Hepatocyte (in vitro differentiated cells): ENCODE measurements at regions not wholly inside any gene's neighbourhood (a gene's known extent, or its start where the extent isn't known, plus 50 kb on each side); places are given as distances from the start of the nearest gene placed in this dataset.

Source experiments
- DNase-seq: peaks from one replicate; pipeline ENCODE4 v3.0.0-alpha.2; 2016; ENCODE audit warnings: low spot score
- H2AFZ ChIP-seq: fragments of 200-600 bp; sonication (generic); 2 replicates; pipeline ENCODE4 v1.6.0; 2016; ENCODE audit warnings: antibody characterized with exemption, mild to moderate bottlenecking
- H3K27ac ChIP-seq: fragments of 200-600 bp; sonication (generic); 2 replicates; pipeline ENCODE4 v1.5.1; 2016; ENCODE audit warnings: mild to moderate bottlenecking
- H3K27me3 ChIP-seq: fragments of 200-600 bp; sonication (generic); 2 replicates; pipeline ENCODE4 v1.6.1; 2016
- H3K36me3 ChIP-seq: fragments of 200-600 bp; sonication (generic); replicated peaks from 2 replicates; pipeline ENCODE4 v1.5.1; 2016; ENCODE audit warnings: low read depth; ENCODE audit not compliant: insufficient read depth
- H3K4me1 ChIP-seq: fragments of 200-600 bp; sonication (generic); 2 replicates; pipeline ENCODE4 v1.5.1; 2016; ENCODE audit warnings: mild to moderate bottlenecking, moderate library complexity; ENCODE audit not compliant: insufficient read depth
- H3K4me2 ChIP-seq: fragments of 200-600 bp; sonication (generic); 2 replicates; pipeline ENCODE4 v1.6.0; 2016
- H3K4me3 ChIP-seq: fragments of 200-600 bp; sonication (generic); 2 replicates; pipeline ENCODE4 v1.5.1; 2016; ENCODE audit warnings: mild to moderate bottlenecking
- H3K79me2 ChIP-seq: fragments of 200-600 bp; sonication (generic); 2 replicates; pipeline ENCODE4 v1.6.0; 2017; ENCODE audit warnings: mild to moderate bottlenecking
- H3K9me2 ChIP-seq: fragments of 200-600 bp; sonication (generic); replicated peaks from 2 replicates; pipeline ENCODE4 v1.6.0; 2017; ENCODE audit warnings: mild to moderate bottlenecking; ENCODE audit not compliant: insufficient read depth
- H3K9me3 ChIP-seq: fragments of 200-600 bp; sonication (generic); 2 replicates; pipeline ENCODE4 v1.5.1; 2016; ENCODE audit warnings: low read depth, mild to moderate bottlenecking
- H4K20me1 ChIP-seq: fragments of 200-600 bp; sonication (generic); 2 replicates; pipeline ENCODE4 v1.6.0; 2016; ENCODE audit warnings: mild to moderate bottlenecking; ENCODE audit not compliant: insufficient read depth, poor library complexity, severe bottlenecking
- EZH2 ChIP-seq: fragments of 200-600 bp; sonication (generic); IDR thresholded peaks from 2 replicates; pipeline ENCODE4 v1.6.1; 2016; ENCODE audit warnings: antibody characterized with exemption, mild to moderate bottlenecking, borderline replicate concordance
- EZH2phosphoT487 ChIP-seq: fragments of 200-600 bp; sonication (generic); IDR thresholded peaks from one replicate; pipeline ENCODE4 v1.6.1; 2018; ENCODE audit warnings: antibody characterized with exemption, mild to moderate bottlenecking, low read depth, moderate library complexity; ENCODE audit not compliant: unreplicated experiment, severe bottlenecking
- WGBS: methylation state at CpG from one replicate; pipeline ENCODE4 v1.1.6; 2016; ENCODE audit warnings: low lambda C conversion rate; ENCODE audit errors: missing lambda C conversion rate; 5-methylcytosine and 5-hydroxymethylcytosine counted together
- TF ChIP-seq, protein P1 (sequence below): fragments of 200-600 bp; sonication (generic); IDR thresholded peaks from 2 replicates; pipeline ENCODE4 v1.5.1; 2016; ENCODE audit warnings: antibody characterized with exemption, mild to moderate bottlenecking; ENCODE audit not compliant: poor library complexity

DNA sequence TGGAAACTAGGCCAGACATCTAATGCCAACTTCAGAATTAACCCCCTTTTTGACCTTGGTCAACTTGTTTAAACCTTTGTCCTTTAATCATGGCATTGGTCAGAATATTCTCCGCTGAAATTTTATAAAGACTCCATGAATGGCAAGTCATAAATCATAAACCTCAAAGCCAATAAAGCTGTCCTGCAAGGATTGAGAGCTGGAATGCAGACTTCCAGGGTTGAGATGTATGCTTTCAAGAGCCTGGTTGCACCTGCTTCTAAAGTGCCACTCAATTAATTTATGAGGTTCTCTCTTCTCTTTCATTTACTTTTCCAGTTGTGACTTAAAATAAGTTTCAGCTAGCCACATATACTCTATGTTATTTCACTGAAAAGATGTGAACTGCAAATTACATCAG lies 136.2 kb upstream of the HCCS start:
- Histone ChIP-seq H3K4me2 (no peak overlapping the region), H3K4me1 (no peaks in the 10 kb centered on the region), H3K9me2 (no peaks in the 10 kb centered on the region), H4K20me1 (no peaks in the 10 kb centered on the region), H2AFZ (no peak overlapping the region), H3K27me3 (no peaks in the 10 kb centered on the region), H3K4me3 (no peak overlapping the region), H3K79me2 (no peaks in the 10 kb centered on the region), H3K27ac (no peak overlapping the region), H3K36me3 (no peaks in the 10 kb centered on the region), H3K9me3 (no peaks in the 10 kb centered on the region)
- TF ChIP-seq, protein P1, sequence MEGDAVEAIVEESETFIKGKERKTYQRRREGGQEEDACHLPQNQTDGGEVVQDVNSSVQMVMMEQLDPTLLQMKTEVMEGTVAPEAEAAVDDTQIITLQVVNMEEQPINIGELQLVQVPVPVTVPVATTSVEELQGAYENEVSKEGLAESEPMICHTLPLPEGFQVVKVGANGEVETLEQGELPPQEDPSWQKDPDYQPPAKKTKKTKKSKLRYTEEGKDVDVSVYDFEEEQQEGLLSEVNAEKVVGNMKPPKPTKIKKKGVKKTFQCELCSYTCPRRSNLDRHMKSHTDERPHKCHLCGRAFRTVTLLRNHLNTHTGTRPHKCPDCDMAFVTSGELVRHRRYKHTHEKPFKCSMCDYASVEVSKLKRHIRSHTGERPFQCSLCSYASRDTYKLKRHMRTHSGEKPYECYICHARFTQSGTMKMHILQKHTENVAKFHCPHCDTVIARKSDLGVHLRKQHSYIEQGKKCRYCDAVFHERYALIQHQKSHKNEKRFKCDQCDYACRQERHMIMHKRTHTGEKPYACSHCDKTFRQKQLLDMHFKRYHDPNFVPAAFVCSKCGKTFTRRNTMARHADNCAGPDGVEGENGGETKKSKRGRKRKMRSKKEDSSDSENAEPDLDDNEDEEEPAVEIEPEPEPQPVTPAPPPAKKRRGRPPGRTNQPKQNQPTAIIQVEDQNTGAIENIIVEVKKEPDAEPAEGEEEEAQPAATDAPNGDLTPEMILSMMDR = no peak
- TF ChIP-seq EZH2phosphoT487 = no peak
- TF ChIP-seq EZH2 = no peak
- DNase-seq = no peak
- WGBS = 40% methylated on average over 1 of the region's 1 CpG

DNA sequence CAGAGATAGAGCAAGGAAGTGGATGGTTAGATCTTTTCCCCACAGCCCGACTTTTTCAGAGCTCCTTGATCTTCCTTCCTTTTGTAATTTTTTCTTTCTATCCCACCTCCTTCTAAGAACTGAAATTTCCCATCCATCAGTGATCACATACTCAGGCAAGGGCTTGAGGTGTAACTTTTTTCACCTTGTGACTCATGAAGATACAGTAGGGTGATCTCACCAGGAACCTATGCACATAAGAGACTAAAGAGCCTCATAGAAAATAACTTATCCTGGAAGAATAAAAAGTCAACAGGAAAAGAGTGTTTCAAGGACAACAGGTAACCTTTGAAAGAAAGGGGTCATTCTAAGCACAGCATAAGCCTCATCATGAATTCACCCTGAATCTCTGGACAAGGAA lies 131.2 kb upstream of the HCCS start:
- Histone ChIP-seq H3K9me2 (no peaks in the 10 kb centered on the region), H3K36me3 (no peaks in the 10 kb centered on the region), H3K79me2 (no peaks in the 10 kb centered on the region), H3K27ac (no peak overlapping the region), H3K4me1 (no peaks in the 10 kb centered on the region), H3K27me3 (no peaks in the 10 kb centered on the region), H3K4me3 (no peak overlapping the region), H2AFZ (no peak overlapping the region), H3K4me2 (no peak overlapping the region), H4K20me1 (no peaks in the 10 kb centered on the region), H3K9me3 (no peaks in the 10 kb centered on the region)
- no peak for TF ChIP-seq EZH2phosphoT487
- DNase-seq = no peak
- WGBS = 83% methylated on average over 1 of the region's 1 CpG

DNA sequence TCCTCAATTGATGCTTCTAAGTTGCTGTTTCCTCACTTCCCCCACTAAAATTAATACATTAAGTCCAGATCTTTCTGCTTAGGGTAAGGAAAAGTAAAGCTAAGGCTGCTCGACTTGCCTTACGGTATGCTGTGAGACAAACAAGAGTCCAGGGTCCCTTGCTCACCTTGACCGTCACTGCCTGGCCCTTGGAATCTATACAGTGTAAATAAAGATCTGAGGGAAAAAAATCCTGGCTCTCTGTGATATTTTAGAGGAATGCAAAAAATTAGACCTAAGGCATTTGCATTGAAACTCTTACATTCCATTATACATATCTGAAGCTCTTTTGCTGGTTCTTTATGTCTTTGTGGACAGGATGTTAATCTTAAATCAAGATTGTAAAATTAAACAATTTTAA lies 129.6 kb upstream of the HCCS start:
- H3K4me3 ChIP-seq = no peak overlapping the region
- WGBS = 61% methylated on average over 3 of the region's 3 CpGs

DNA sequence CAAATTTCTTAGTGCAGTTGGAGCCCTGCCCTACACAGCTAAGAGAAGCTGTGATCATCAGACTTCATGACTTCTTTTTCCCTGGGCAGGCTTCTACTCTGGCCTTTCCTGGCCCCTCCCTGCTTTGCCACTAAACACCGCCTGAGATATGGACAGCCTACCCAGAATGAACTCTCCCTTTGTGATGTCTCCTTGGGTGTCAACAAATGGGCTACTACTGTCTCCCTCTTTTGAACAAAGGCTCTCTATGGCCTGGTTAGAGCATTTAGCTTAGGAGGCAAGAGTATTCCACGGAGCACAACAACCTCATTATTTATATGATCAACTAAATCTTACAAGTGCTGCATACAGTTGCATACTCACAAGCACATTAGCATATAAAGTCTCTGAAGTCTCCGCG lies 127.6 kb upstream of the HCCS start:
- H4K20me1 ChIP-seq = no peaks in the 10 kb centered on the region
- H3K27ac ChIP-seq = no peak overlapping the region
- TF ChIP-seq, protein P1 = no peak
- TF ChIP-seq EZH2phosphoT487 (no peak), EZH2 (no peak)
- no peak overlapping the region for H3K4me2 ChIP-seq
- H3K4me1 ChIP-seq = no peaks in the 10 kb centered on the region
- no peaks in the 10 kb centered on the region for H3K9me2 ChIP-seq
- H3K9me3 ChIP-seq = no peaks in the 10 kb centered on the region
- no peaks in the 10 kb centered on the region for H3K36me3 ChIP-seq
- no peaks in the 10 kb centered on the region for H3K79me2 ChIP-seq
- H2AFZ ChIP-seq = no peak overlapping the region
- no peak overlapping the region for H3K4me3 ChIP-seq
- 81% methylated on average over 4 of the region's 4 CpGs for WGBS
- no peaks in the 10 kb centered on the region for H3K27me3 ChIP-seq
- no peak for DNase-seq

More for the DNA sequence above, 129.6 kb upstream of the HCCS start:
- Histone ChIP-seq H3K4me1 (no peaks in the 10 kb centered on the region), H4K20me1 (no peaks in the 10 kb centered on the region), H3K36me3 (no peaks in the 10 kb centered on the region), H2AFZ (no peak overlapping the region), H3K9me2 (no peaks in the 10 kb centered on the region), H3K79me2 (no peaks in the 10 kb centered on the region), H3K27me3 (no peaks in the 10 kb centered on the region), H3K27ac (peak overlapping the region; percentile 15), H3K4me2 (no peak overlapping the region), H3K9me3 (no peaks in the 10 kb centered on the region)
- DNase-seq = no peak
- TF ChIP-seq EZH2 (no peak), EZH2phosphoT487 (no peak)
- TF ChIP-seq, protein P1 = no peak
